ENCODE measurements at regions not wholly inside any gene's neighbourhood (a gene's known extent, or its start where the extent isn't known, plus 50 kb on each side); places are given as distances from the start of the nearest gene placed in this dataset.
A peak's percentile ranks its signal among the peaks of the same experiment; 100 is the strongest.

GRCh38 chr3:150184426-150185071 lies 213.9 kb upstream of the PFN2 start (continued):
- TF ChIP-seq AR (CRISPR knock-in tag; IDR thresholded peaks at IDR 0.05) (no peak), ZMAT4 (CRISPR knock-in tag; IDR thresholded peaks at IDR 0.05) (no peak)

GRCh38 chr3:150183678-150184425 lies 213.2 kb upstream of the PFN2 start:
- ATAC-seq (peak; percentile 96), DNase-seq (ENCODE audit: low spot score) (peak; percentile 72)
- H3K4me1 Mint-ChIP-seq, result peaks cover 7% of the 10 kb centered on the region
- 0 out of 2 replicates have a peak, but pooled peaks have one; percentile 69 for TF ChIP-seq HMGXB4 (CRISPR knock-in tag; IDR thresholded peaks at IDR 0.05)
- TF ChIP-seq MAX (CRISPR knock-in tag; IDR thresholded peaks at IDR 0.05), result peak; percentile 42; the same call in 1 of the 2 replicates
- TF ChIP-seq AFF4 (CRISPR knock-in tag; IDR thresholded peaks at IDR 0.05; ENCODE audit: borderline replicate concordance), result 0 out of 2 replicates have a peak, but pooled peaks have one; percentile 50
- TF ChIP-seq ZNF219 (CRISPR knock-in tag; IDR thresholded peaks at IDR 0.05; ENCODE audit: borderline replicate concordance), result no peak
- no peaks in the 10 kb centered on the region for H3K27me3 Mint-ChIP-seq (ENCODE audit: low read depth)
- H3K9me3 Mint-ChIP-seq, result peaks cover 20% of the 10 kb centered on the region
- no peak overlapping the region for H3K27ac Mint-ChIP-seq
- ChIA-PET CTCF (interaction anchor here (0.5 to 2.1 kb wide), 54 partner anchors 9 to 418 kb away, joined by 3 to 38 read pairs (median 4); partner anchors contain the start of genes PFN2 and TSC22D2), POLR2A (interaction anchor here (0.8 to 1.1 kb wide), 3 partner anchors 53 to 220 kb away, joined by 3 read pairs; partner anchors contain the start of gene PFN2)
- H3K4me3 Mint-ChIP-seq, result no peak overlapping the region
- peaks cover 7% of the 10 kb centered on the region for H3K36me3 Mint-ChIP-seq

- ATAC-seq, result no peak
- CTCF ChIA-PET, result interaction anchor here (1.0 kb wide), 1 partner anchor 59 kb away, joined by 3 read pairs; no protein-coding TSS in a partner anchor
These were observed 209.6 kb upstream of the PFN2 start for GRCh38 chr3:150180334-150180733.

GRCh38 chr3:150179330-150179729 lies 208.6 kb upstream of the PFN2 start:
- H3K36me3 Mint-ChIP-seq, result no peaks in the 10 kb centered on the region
- H3K4me3 Mint-ChIP-seq, result no peak overlapping the region
- no peak for ATAC-seq
- no peaks in the 10 kb centered on the region for H3K27me3 Mint-ChIP-seq (ENCODE audit: low read depth)
- ChIA-PET POLR2A (no interaction called here), CTCF (interaction anchor here (0.7 to 1.1 kb wide), 5 partner anchors 14 to 212 kb away, joined by 3 to 8 read pairs (median 4); no protein-coding TSS in a partner anchor)
- no peaks in the 10 kb centered on the region for H3K9me3 Mint-ChIP-seq
- TF ChIP-seq CREM (CRISPR knock-in tag; IDR thresholded peaks at IDR 0.05), result no peak
- no peak for TF ChIP-seq NFE2L1 (CRISPR knock-in tag; IDR thresholded peaks at IDR 0.05)
- no peak for TF ChIP-seq ZNF425 (CRISPR knock-in tag; conservative IDR thresholded peaks at IDR 0.05)
- no peak for TF ChIP-seq ATF1 (CRISPR knock-in tag; IDR thresholded peaks at IDR 0.05)
- TF ChIP-seq TP53 (CRISPR knock-in tag; IDR thresholded peaks at IDR 0.05), result no peak
- no peak for TF ChIP-seq TCF7 (CRISPR knock-in tag; IDR thresholded peaks at IDR 0.05; ENCODE audit: low read depth)
- TF ChIP-seq CDX4 (CRISPR knock-in tag; IDR thresholded peaks at IDR 0.05; ENCODE audit: borderline replicate concordance), result no peak
- H3K4me1 Mint-ChIP-seq, result peaks cover 7% of the 10 kb centered on the region
- H3K27ac Mint-ChIP-seq, result no peak overlapping the region
- no peak for DNase-seq (ENCODE audit: low spot score)

More at GRCh38 chr3:150180334-150180733, 209.6 kb upstream of the PFN2 start:
- DNase-seq (ENCODE audit: low spot score), result no peak
- Mint-ChIP-seq H3K36me3 (no peaks in the 10 kb centered on the region), H3K4me1 (peaks cover 7% of the 10 kb centered on the region), H3K27me3 (ENCODE audit: low read depth) (no peaks in the 10 kb centered on the region), H3K4me3 (no peak overlapping the region), H3K27ac (no peak overlapping the region), H3K9me3 (0 out of 2 replicates have a peak, but pooled peaks cover under 1% of the 10 kb centered on the region)
- TF ChIP-seq SP1 (CRISPR knock-in tag; conservative IDR thresholded peaks at IDR 0.05), result no peak
- POLR2A ChIA-PET, result no interaction called here
